BLaER1 treated with 17β-estradiol and CSF1 and Interleukin-3, amounts not matched to agents 10 nM and 100 nM (cell line): ENCODE measurements at regions not wholly inside any gene's neighbourhood (a gene's known extent, or its start where the extent isn't known, plus 50 kb on each side); places are given as distances from the start of the nearest gene placed in this dataset.
"Not testable (repeated sequence)": the region's sequence is repeated elsewhere in the genome, so short reads cannot be mapped to it uniquely, and the experiment has no call there.

ENCODE experiments used
- H3K27ac ChIP-seq, 11 experiments: shearing (Covaris generic); formaldehyde crosslinking; 2 replicates each; pipeline ENCODE4 v1.8.1; 2022
- H3K27me3 ChIP-seq, 11 experiments: shearing (Covaris generic); formaldehyde crosslinking; 2 replicates each; pipeline ENCODE4 v1.8.1; 2022
- H3K36me3 ChIP-seq, 11 experiments: shearing (Covaris generic); formaldehyde crosslinking; 2 replicates each; pipeline ENCODE4 v1.8.1; 2022
- H3K4me1 ChIP-seq, 10 experiments: shearing (Covaris generic); formaldehyde crosslinking; 2 replicates each; pipeline ENCODE4 v1.8.1; 2022
- H3K4me2 ChIP-seq, 11 experiments: shearing (Covaris generic); formaldehyde crosslinking; 2 replicates each; pipeline ENCODE4 v1.8.1; 2022
- H3K4me3 ChIP-seq, 10 experiments: shearing (Covaris generic); formaldehyde crosslinking; 2 replicates each; pipeline ENCODE4 v1.8.1; 2022
- H3K9ac ChIP-seq, 11 experiments: shearing (Covaris generic); formaldehyde crosslinking; 2 replicates each; pipeline ENCODE4 v1.8.1; 2022
- H3K9me3 ChIP-seq, 11 experiments: shearing (Covaris generic); formaldehyde crosslinking; replicated peaks in 1 of 11; 2 replicates each; pipeline ENCODE4 v1.8.1; 2022
- H4K20me1 ChIP-seq, 11 experiments: shearing (Covaris generic); formaldehyde crosslinking; 2 replicates each; pipeline ENCODE4 v1.8.1; 2022

DNA sequence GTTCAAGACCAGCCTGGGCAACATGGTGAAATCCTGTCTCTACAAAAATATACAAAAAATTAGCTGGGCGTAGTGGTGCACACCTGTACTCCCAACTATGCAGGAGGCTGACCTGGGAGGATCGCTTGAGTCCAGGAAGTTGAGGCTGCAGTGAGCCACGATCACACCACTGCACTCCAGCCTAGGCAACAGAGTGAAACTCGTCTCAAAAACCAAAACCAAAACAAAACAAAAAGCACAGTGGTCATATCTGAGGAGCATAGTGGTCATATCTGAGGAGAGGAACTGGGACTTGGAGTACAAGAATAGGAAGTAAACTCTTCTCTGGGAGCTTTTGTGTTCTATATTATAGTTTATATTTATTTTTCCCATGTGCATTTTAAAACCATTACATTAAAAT, 275.3 kb upstream of the NOTCH2NLA start:
- not testable (repeated sequence) for H4K20me1 ChIP-seq, H3K4me2 ChIP-seq

DNA sequence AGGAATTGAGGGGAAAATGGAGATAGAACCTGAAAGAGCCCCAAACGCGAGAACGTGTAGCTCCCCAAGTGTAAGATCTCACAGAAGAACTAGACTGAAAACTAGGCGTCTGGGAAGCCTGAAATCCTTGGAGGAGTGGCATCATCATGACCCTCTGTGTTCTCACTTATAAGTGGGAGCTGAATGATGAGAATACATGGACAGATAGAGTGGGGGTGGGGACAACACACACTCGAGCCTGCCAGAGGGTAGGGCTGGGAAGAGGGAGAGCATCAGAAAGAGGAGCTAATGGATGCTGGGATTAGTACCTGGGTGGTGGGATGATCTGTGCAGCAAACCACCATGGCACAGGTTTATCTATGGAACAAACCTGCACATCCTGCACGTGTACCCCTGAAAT, 258.7 kb upstream of the NOTCH2NLA start:
- not testable (repeated sequence) for H4K20me1 ChIP-seq, H3K4me2 ChIP-seq

More for the DNA sequence above, 275.3 kb upstream of the NOTCH2NLA start:
- H3K27me3 ChIP-seq, H3K4me1 ChIP-seq, H3K4me3 ChIP-seq, H3K36me3 ChIP-seq, H3K27ac ChIP-seq, H3K9me3 ChIP-seq, H3K9ac ChIP-seq: not testable (repeated sequence)

DNA sequence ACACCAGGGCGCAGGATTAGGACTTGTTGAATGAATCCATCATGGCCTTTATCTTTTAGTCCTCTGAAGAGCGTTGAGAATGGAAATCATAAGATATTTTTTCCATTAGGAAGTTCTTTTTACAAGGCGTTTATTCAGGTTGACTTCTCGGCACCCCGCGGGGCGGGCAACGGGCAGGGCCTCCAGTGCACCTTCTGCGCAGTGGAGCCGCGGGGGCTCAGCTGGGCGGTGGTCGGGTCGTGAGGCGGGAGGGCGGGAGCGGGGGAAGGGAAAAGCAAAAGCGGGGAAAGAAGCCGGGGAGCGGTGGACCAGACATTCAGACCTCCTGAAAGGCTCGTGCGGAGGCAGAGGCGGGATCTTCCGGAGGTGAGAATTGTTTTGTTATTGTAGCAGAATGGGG, 258.3 kb upstream of the NOTCH2NLA start:
- not testable (repeated sequence) for H4K20me1 ChIP-seq, H3K4me3 ChIP-seq, H3K27ac ChIP-seq, H3K36me3 ChIP-seq, H3K9me3 ChIP-seq, H3K4me2 ChIP-seq, H3K9ac ChIP-seq, H3K27me3 ChIP-seq, H3K4me1 ChIP-seq

More for the DNA sequence above, 258.7 kb upstream of the NOTCH2NLA start:
- H3K4me3 ChIP-seq, H3K4me1 ChIP-seq, H3K27me3 ChIP-seq, H3K9me3 ChIP-seq, H3K9ac ChIP-seq, H3K27ac ChIP-seq, H3K36me3 ChIP-seq: not testable (repeated sequence)

DNA sequence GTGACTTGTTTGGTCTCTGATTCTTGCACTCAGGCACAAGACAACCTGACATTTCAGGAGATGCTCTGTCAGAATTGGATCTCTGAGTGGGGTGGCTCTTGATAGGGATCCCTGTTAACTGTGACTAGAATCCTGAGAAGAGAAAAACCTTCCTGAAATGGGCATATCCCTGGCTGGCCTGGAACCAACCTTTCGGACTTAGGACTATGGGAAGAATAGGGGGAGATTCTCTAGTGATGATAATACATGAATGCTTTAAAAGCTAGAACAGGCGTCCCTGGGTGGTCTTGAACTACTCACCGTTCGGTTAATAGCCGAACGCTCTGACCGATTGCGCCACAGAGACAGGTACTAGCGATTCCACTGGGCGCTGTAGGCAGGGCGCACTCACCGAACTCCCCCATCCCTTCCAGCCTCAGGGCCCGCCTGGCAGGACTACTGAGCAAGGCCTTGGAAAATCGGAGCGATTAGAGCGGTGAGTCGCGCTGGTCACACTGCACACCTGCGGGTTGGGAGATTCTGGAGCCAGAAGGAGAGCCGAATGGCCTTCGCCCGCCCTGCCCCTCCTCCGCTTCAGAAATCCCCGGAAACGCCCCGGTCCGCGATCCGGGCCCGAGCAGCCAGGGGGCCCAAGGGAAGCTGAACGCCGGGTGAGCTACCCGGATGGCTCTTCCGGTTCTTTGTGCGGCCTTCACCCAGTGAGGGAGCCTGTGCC, 257.6 kb upstream of the NOTCH2NLA start:
- not testable (repeated sequence) for H3K9ac ChIP-seq, H3K36me3 ChIP-seq, H3K27ac ChIP-seq, H3K4me2 ChIP-seq, H3K4me3 ChIP-seq, H3K4me1 ChIP-seq, H4K20me1 ChIP-seq, H3K9me3 ChIP-seq, H3K27me3 ChIP-seq

DNA sequence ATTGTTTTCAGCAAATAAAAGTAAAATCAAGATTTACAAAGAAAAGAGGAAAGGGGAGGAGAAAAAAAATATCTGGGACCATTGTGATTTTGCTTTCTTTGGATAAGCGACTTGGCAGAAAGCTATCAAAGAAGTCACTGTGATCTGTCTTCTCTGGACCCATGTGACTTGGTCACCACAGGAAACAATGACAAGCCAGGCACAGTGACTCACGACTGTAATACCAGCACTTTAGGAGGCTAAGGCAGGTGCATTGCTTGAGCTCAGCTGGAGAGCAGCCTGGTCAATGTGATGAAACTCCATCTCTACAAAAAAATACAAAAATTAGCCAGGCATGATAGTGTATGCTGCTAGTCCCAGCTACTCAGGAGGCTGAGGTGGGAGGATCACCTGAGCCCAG, 255.4 kb upstream of the NOTCH2NLA start:
- not testable (repeated sequence) for H3K27ac ChIP-seq, H3K4me1 ChIP-seq, H3K36me3 ChIP-seq, H3K9ac ChIP-seq, H3K4me3 ChIP-seq, H3K4me2 ChIP-seq, H3K9me3 ChIP-seq, H4K20me1 ChIP-seq, H3K27me3 ChIP-seq

DNA sequence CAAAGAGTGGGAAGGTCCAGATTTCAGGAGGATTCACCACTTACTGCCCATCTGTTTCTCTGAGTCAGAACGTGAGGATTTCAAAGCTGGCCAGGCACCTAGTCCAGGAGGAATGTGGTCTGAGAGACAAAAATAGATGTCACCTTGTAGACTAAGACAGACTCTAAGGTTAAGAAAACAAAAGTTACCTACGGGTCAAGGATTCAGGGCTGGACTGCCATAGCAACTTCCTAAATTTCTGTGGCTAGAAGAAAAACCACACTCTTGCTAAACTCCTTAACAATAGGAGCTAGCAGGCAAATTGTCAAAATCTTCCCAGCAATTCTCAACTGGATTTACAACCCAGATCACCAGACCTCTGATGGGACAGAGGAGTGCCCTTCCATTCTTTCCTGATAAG, 250.4 kb upstream of the NOTCH2NLA start:
- not testable (repeated sequence) for H4K20me1 ChIP-seq, H3K27me3 ChIP-seq, H3K9me3 ChIP-seq, H3K4me3 ChIP-seq, H3K9ac ChIP-seq, H3K36me3 ChIP-seq
- Histone ChIP-seq H3K4me2 (peak overlapping the region in 8 of 11 experiments; percentile 28 to 64 (median 56); a peak in 7 of 22 replicates), H3K4me1 (peaks cover 5 to 16% (median 12%) of the 10 kb centered on the region in 10 experiments; a peak in 18 of 20 replicates), H3K27ac (peak overlapping the region in 2 of 11 experiments; percentile 16 to 38; a peak in 2 of 22 replicates)

DNA sequence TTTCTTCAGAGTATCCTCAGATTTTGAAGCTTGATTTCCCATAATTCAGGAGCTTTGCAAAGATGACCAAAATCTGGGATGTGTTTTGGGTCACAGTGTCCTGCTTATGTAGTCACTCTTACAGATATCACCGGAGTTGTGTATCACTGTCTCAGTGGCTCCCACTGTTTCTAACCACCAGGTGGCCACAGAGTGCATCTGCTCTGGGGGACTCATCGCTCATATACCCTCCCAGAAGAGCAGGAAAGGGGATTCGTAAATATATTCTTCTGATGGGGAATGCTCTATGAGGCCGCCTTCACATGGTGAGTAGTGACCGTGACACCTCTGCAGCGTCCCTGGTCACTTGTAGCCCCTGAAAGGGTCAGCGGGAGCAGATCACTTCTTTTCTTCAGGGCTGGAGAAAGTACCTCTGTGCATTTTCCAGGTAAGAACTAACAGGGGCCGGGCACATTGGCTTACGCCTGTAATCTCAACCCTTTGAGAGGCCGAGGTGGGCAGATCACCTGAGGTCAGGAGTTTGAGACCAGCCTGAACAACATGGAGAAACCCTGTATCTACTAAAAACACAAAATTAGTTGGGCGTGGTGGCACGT, 249.4 kb upstream of the NOTCH2NLA start:
- H3K9me3 ChIP-seq, H3K4me3 ChIP-seq, H3K36me3 ChIP-seq, H4K20me1 ChIP-seq, H3K27me3 ChIP-seq: not testable (repeated sequence)
- H3K4me2 ChIP-seq: peak overlapping the region; percentile 28 to 64 (median 51); a peak in 18 of 22 replicates
- H3K4me1 ChIP-seq: peaks cover 5 to 16% (median 12%) of the 10 kb centered on the region in 10 experiments; a peak in 18 of 20 replicates
- H3K27ac ChIP-seq: peak overlapping the region in 4 of 11 experiments; percentile 25 to 49 (median 39); a peak in 5 of 22 replicates
- H3K9ac ChIP-seq: peak overlapping the region in 1 of 11 experiments; percentile 39; a peak in 1 of 22 replicates

DNA sequence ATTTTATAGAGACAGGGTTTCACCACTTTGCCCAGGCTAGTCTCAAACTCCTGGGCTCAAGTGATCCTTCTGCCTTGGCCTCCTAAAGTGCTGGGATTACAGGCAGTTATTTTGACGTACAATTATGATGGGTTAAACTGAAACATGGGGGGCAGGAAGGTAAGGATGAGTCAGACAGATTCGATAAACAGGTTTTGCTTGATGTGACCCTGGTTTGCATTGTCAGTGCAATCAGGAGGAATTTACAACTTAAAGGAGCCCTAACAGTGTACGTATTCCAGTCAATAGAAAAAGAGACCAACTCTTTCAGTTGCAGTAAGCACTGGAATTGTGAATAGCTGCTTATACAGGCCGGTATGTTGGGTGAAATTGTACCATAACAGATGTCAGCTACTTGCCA, 246.3 kb upstream of the NOTCH2NLA start:
- not testable (repeated sequence) for H3K9ac ChIP-seq, H3K4me2 ChIP-seq, H3K27me3 ChIP-seq, H3K4me3 ChIP-seq, H3K27ac ChIP-seq, H3K36me3 ChIP-seq, H4K20me1 ChIP-seq, H3K9me3 ChIP-seq
- peaks cover 9 to 21% (median 17%) of the 10 kb centered on the region in 10 experiments; a peak in 18 of 20 replicates for H3K4me1 ChIP-seq

DNA sequence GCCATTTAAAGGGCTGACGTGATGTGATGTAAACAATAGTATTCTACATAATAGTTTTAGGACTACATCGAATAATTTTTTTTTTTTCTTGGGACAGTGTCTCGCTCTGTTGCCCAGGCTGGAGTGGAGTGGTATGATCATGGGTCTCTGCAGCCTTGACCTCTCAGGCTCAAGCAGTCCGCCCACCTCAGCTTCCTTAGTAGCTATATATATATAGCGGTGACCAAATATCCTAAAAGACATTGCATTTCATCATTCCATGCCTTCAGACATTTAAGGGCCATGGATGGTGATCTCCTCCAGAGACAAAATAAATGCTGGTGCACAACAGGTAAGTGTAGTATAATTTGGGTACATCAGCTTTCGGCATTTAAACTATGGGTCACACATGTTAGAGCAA, 245.4 kb upstream of the NOTCH2NLA start:
- H3K27ac ChIP-seq, H3K4me2 ChIP-seq, H3K4me3 ChIP-seq, H3K9ac ChIP-seq, H3K27me3 ChIP-seq, H3K36me3 ChIP-seq, H4K20me1 ChIP-seq, H3K9me3 ChIP-seq: not testable (repeated sequence)
- peaks cover 9 to 21% (median 17%) of the 10 kb centered on the region in 10 experiments; a peak in 18 of 20 replicates for H3K4me1 ChIP-seq

DNA sequence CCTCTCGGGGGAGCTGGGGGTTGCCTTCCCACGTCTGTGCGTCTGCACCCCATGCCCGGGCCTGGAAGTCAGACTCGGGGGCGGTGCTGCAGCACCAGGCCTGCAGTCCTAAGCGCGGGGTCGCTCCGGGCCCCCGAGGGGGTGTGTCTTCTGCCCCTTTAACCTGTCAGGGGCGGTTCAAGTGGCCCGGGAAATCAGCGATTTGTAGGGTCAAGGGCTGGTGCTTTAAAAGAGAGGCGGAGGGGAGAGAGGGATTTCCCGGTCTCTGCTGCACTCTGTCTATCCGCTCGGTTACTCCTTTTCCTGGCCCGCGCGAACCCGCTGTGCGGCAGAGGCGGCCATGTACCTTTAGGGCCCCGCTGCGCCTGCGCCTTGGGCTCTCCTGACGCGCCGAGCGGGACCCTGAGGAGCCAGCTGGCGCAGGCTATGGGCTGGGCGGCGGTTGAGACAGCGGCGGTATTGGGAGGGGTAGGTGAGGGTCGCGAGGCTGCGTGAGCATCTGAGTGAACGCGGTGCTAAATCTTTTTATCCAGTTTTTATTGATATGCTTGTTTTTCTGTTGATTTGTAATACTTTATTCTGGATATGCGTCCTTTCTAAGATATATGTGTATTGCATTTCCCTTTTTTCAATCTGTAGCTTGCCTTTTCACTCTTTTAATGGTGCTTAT, 243.5 kb upstream of the NOTCH2NLA start:
- Histone ChIP-seq H3K4me3 (peak overlapping the region; percentile 53 to 69 (median 59)), H3K4me2 (peak overlapping the region; percentile 58 to 79 (median 72)), H3K27ac (peak overlapping the region in 9 of 11 experiments; percentile 38 to 66 (median 52); a peak in 16 of 22 replicates), H3K9ac (peak overlapping the region; percentile 57 to 71 (median 69); a peak in 18 of 22 replicates)
- not testable (repeated sequence) for H3K36me3 ChIP-seq, H3K4me1 ChIP-seq, H4K20me1 ChIP-seq, H3K27me3 ChIP-seq, H3K9me3 ChIP-seq

DNA sequence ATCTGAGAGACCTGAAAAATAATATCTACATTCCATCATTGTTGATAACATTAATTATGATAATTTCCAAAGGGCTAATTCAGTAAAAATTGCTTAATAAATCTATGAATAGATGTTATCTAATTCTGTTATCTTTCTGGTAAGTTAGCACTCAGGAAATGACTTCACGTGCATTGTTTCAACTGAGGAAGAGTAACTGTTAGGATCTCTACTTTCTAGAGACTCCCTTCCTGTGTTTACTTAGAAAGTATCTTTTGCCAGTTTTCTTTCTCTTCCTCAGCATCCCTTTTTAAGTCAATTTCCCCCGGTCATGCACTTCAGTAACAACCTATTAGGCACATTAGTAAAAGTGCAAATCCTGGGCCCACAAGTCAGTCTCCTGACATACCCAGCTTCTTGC, 231.1 kb upstream of the NOTCH2NLA start:
- not testable (repeated sequence) for H4K20me1 ChIP-seq, H3K27ac ChIP-seq, H3K4me2 ChIP-seq, H3K4me1 ChIP-seq, H3K9me3 ChIP-seq, H3K9ac ChIP-seq, H3K27me3 ChIP-seq, H3K36me3 ChIP-seq, H3K4me3 ChIP-seq

DNA sequence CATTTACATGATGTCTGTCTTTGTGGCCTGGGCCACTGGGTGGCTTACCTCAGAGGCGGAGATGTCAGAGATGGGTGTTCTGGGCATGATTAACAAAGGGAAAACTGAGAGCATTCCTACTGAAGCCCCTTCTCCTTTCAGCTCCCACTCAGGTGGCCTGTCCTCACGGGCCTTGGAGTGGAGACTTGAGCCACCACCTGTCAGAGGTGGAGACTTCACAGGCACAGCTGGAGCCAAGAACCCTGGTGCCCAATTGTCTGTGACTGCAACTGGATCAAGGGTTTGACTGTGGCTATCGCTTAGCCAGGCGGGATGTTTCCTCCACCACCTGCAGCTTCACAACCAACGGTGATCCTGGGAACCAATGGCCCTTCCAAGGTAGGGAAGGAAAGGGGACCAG, 230.5 kb upstream of the NOTCH2NLA start:
- H3K27ac ChIP-seq, H3K4me1 ChIP-seq, H3K4me3 ChIP-seq, H4K20me1 ChIP-seq, H3K9ac ChIP-seq, H3K36me3 ChIP-seq, H3K27me3 ChIP-seq, H3K9me3 ChIP-seq: not testable (repeated sequence)
- peak overlapping the region in 1 of 11 experiments; percentile 27; a peak in 1 of 22 replicates for H3K4me2 ChIP-seq

DNA sequence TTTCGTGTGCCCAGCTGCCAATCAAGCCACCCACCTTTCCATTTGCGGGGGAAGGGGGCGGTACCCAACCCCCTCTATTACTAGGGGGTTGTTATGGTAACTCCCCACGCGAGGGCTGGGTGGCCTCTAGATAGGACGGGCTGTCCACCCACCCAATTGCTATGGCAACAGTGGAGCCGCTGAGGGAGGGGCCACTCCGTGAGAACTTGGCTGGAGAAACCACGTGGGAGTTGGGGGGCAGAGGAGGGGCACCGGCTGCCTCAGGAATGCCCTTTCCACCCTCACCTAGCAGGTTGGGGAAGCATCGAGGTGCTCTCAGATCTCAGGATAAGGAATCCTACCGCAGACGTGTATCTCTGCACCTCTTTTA, 220.0 kb upstream of the NOTCH2NLA start:
- not testable (repeated sequence) for H3K4me1 ChIP-seq, H3K9me3 ChIP-seq, H4K20me1 ChIP-seq, H3K27ac ChIP-seq, H3K9ac ChIP-seq, H3K27me3 ChIP-seq, H3K36me3 ChIP-seq, H3K4me2 ChIP-seq, H3K4me3 ChIP-seq
